ENCODE measurements at regions not wholly inside any gene's neighbourhood (a gene's known extent, or its start where the extent isn't known, plus 50 kb on each side); places are given as distances from the start of the nearest gene placed in this dataset.

GRCh38 chr4:137702512-137702911 lies 170.2 kb upstream of the PCDH18 start:
- H4K20me1 ChIP-seq (replicated peaks; ENCODE audit: control insufficient read depth, extremely low read depth, insufficient read depth, low read length), result no peaks in the 10 kb centered on the region
- intact Hi-C loops (cut with micrococcal nuclease), result no loop called here
- H3K4me1 ChIP-seq (ENCODE audit: control insufficient read depth, extremely low read depth, insufficient read depth, low read length), result no peaks in the 10 kb centered on the region
- H2AFZ ChIP-seq (ENCODE audit: low read depth, low read length), result no peak overlapping the region
- H3K9me3 ChIP-seq (replicated peaks; ENCODE audit: control insufficient read depth, insufficient read depth, low read length), result no peaks in the 10 kb centered on the region
- H3K4me3 ChIP-seq (replicated peaks in 1 of 3; ENCODE audit: insufficient read depth in 1 of 3, low read depth in 1 of 3, low read length in 3 of 3), result no peak overlapping the region
- no peak for FAIRE-seq
- no peak overlapping the region for H3K27ac ChIP-seq (ENCODE audit: insufficient read depth, low read depth, low read length)
- no peak for DNase-seq (ENCODE audit: low read depth, low spot score)
- H3K79me2 ChIP-seq (ENCODE audit: control insufficient read depth, insufficient read depth, low read length), result no peaks in the 10 kb centered on the region
- no peak for TF ChIP-seq CTCF (IDR thresholded peaks at IDR 0.05; ENCODE audit: extremely low read depth in 1 of 2, insufficient read depth in 1 of 2, low read depth in 1 of 2, low read length in 2 of 2)
- no peak for TF ChIP-seq POLR2AphosphoS5 (IDR thresholded peaks at IDR 0.05; ENCODE audit: insufficient read depth, low read depth, low read length)
- no peak for TF ChIP-seq POLR2A (IDR thresholded peaks at IDR 0.05; ENCODE audit: low read depth, low read length)
- TF ChIP-seq EZH2 (IDR thresholded peaks at IDR 0.05; ENCODE audit: borderline replicate concordance, low read depth, low read length, severe bottlenecking), result no peak
- TF ChIP-seq FOS (IDR thresholded peaks at IDR 0.05; ENCODE audit: borderline replicate concordance, insufficient read depth, low read length), result no peak
- TF ChIP-seq GATA2 (IDR thresholded peaks at IDR 0.05; ENCODE audit: insufficient read depth, insufficient read length, low read depth, low read length), result no peak
- TF ChIP-seq JUN (IDR thresholded peaks at IDR 0.05; ENCODE audit: borderline replicate concordance, insufficient read depth, insufficient read length, low read depth), result no peak
- TF ChIP-seq MAX (IDR thresholded peaks at IDR 0.05; ENCODE audit: insufficient read depth, insufficient read length), result no peak
- TF ChIP-seq MYC (IDR thresholded peaks at IDR 0.05; ENCODE audit: low read depth, low read length), result no peak
- BruUV-seq (replicated peaks), result no TSS peak
- H3K36me3 ChIP-seq (ENCODE audit: control insufficient read depth in 2 of 2, extremely low read depth in 1 of 2, insufficient read depth in 2 of 2, low read length in 2 of 2), result no peaks in the 10 kb centered on the region
- H3K9me1 ChIP-seq (replicated peaks; ENCODE audit: control insufficient read depth, extremely low read depth, insufficient read depth, low read length), result no peaks in the 10 kb centered on the region
- no peaks in the 10 kb centered on the region for H3K27me3 ChIP-seq (ENCODE audit: control insufficient read depth in 2 of 2, insufficient read depth in 2 of 2, low read length in 2 of 2)
- ChIA-PET POLR2A (no interaction called here), CTCF (no interaction called here)
- H3K9ac ChIP-seq (replicated peaks; ENCODE audit: extremely low read depth, insufficient read depth, low read length), result no peak overlapping the region
- dilution Hi-C loops (cut with MboI; ENCODE audit: extremely low pct_ligation_motif_present, low sequenced_read_pairs), result no loop called here
- H3K4me2 ChIP-seq (ENCODE audit: insufficient read depth, low read length), result no peak overlapping the region

Data from endothelial cell of umbilical vein (primary cell).